SKM-1 treated with dmso at 0.1 percent for 144 hours (cell line): ENCODE measurements at regions not wholly inside any gene's neighbourhood (a gene's known extent, or its start where the extent isn't known, plus 50 kb on each side); places are given as distances from the start of the nearest gene placed in this dataset.
"Not testable (repeated sequence)": the region's sequence is repeated elsewhere in the genome, so short reads cannot be mapped to it uniquely, and the experiment has no call there.

Experiments used
- DNase-seq: peaks from one replicate; lab custom pipeline; 2025; ENCODE audit not compliant: unreplicated experiment; lab: John Stamatoyannopoulos, UW

- DNase-seq: no peak
Measured at GRCh38 chr3:153640689-153641665, 479.0 kb downstream of the RAP2B start.

- DNase-seq: not testable (repeated sequence)
Measured at GRCh38 chr3:153642576-153642975, 478.6 kb upstream of the ARHGEF26 start.

- DNase-seq: not testable (repeated sequence)
Measured at GRCh38 chr3:153643471-153643870, 477.7 kb upstream of the ARHGEF26 start.

- no peak for DNase-seq
Measured at GRCh38 chr3:153649286-153649839, 471.8 kb upstream of the ARHGEF26 start.

- no peak for DNase-seq
Measured at GRCh38 chr3:153652076-153652475, 469.1 kb upstream of the ARHGEF26 start.

- no peak for DNase-seq
Measured at GRCh38 chr3:153657046-153657445, 464.1 kb upstream of the ARHGEF26 start.

- no peak for DNase-seq
Measured at GRCh38 chr3:153657461-153657860, 463.7 kb upstream of the ARHGEF26 start.

GRCh38 chr3:153658136-153658535, 463.1 kb upstream of the ARHGEF26 start:
- DNase-seq: no peak

GRCh38 chr3:153666991-153667740, 454.0 kb upstream of the ARHGEF26 start:
- DNase-seq: no peak

- no peak for DNase-seq
Measured at GRCh38 chr3:153669527-153669926, 451.7 kb upstream of the ARHGEF26 start.

GRCh38 chr3:153670577-153670976, 450.6 kb upstream of the ARHGEF26 start:
- no peak for DNase-seq

- DNase-seq: no peak
Measured at GRCh38 chr3:153673853-153674252, 447.3 kb upstream of the ARHGEF26 start.

- peak; percentile 54 for DNase-seq
Measured at GRCh38 chr3:153679714-153680113, 441.5 kb upstream of the ARHGEF26 start.

GRCh38 chr3:153680526-153680925, 440.7 kb upstream of the ARHGEF26 start:
- DNase-seq: no peak

GRCh38 chr3:153681057-153681456, 440.1 kb upstream of the ARHGEF26 start:
- DNase-seq: no peak

- no peak for DNase-seq
Measured at GRCh38 chr3:153688301-153689120, 432.7 kb upstream of the ARHGEF26 start.

GRCh38 chr3:153693207-153693606, 428.0 kb upstream of the ARHGEF26 start:
- no peak for DNase-seq

- DNase-seq: no peak
Measured at GRCh38 chr3:153702106-153702505, 419.1 kb upstream of the ARHGEF26 start.

- DNase-seq: no peak
Measured at GRCh38 chr3:153704115-153704514, 417.1 kb upstream of the ARHGEF26 start.

- DNase-seq: no peak
Measured at GRCh38 chr3:153706706-153707105, 414.5 kb upstream of the ARHGEF26 start.

GRCh38 chr3:153714016-153714415, 407.2 kb upstream of the ARHGEF26 start:
- no peak for DNase-seq
